Embryonic facial prominence (tissue), 1 donor: ENCODE measurements at regions not wholly inside any gene's neighbourhood (a gene's known extent, or its start where the extent isn't known, plus 50 kb on each side); places are given as distances from the start of the nearest gene placed in this dataset.
"Not testable (repeated sequence)": the region's sequence is repeated elsewhere in the genome, so short reads cannot be mapped to it uniquely, and the experiment has no call there.

Experiments
- DNase-seq: peaks from one replicate; pipeline ENCODE4 v3.0.0-alpha.2; 2016; ENCODE audit errors: extremely low spot score

GRCh38 chr10:28186887-28187578 lies 115.8 kb downstream of the MPP7 start:
- DNase-seq, result no peak

GRCh38 chr10:28186461-28186860 lies 116.4 kb downstream of the MPP7 start:
- DNase-seq, result no peak

- DNase-seq, result no peak
Measured at GRCh38 chr10:28184810-28185209, 118.1 kb downstream of the MPP7 start.

- DNase-seq, result no peak
Measured at GRCh38 chr10:28181478-28182096, 121.3 kb downstream of the MPP7 start.

GRCh38 chr10:28180654-28181053 lies 122.2 kb downstream of the MPP7 start:
- DNase-seq, result no peak

GRCh38 chr10:28179743-28180099 lies 123.1 kb downstream of the MPP7 start:
- no peak for DNase-seq

GRCh38 chr10:28179006-28179742 lies 123.7 kb downstream of the MPP7 start:
- DNase-seq, result no peak

GRCh38 chr10:28177944-28178637 lies 124.8 kb downstream of the MPP7 start:
- no peak for DNase-seq

- not testable (repeated sequence) for DNase-seq
Measured at GRCh38 chr10:28176498-28176897, 126.4 kb downstream of the MPP7 start.

- DNase-seq, result no peak
Measured at GRCh38 chr10:28172223-28172610, 130.6 kb downstream of the MPP7 start.

GRCh38 chr10:28171468-28172222 lies 131.2 kb downstream of the MPP7 start:
- DNase-seq, result no peak

- no peak for DNase-seq
Measured at GRCh38 chr10:28169525-28169924, 133.3 kb downstream of the MPP7 start.

GRCh38 chr10:28160866-28161405 lies 141.9 kb downstream of the MPP7 start:
- no peak for DNase-seq

- no peak for DNase-seq
Measured at GRCh38 chr10:28157379-28157778, 145.5 kb downstream of the MPP7 start.

GRCh38 chr10:28155726-28156125 lies 147.1 kb downstream of the MPP7 start:
- DNase-seq, result no peak

GRCh38 chr10:28151636-28152035 lies 151.2 kb downstream of the MPP7 start:
- no peak for DNase-seq

- DNase-seq, result no peak
Measured at GRCh38 chr10:28149746-28150145, 150.9 kb upstream of the ODAD2 start.

- no peak for DNase-seq
Measured at GRCh38 chr10:28147706-28148105, 148.8 kb upstream of the ODAD2 start.

- no peak for DNase-seq
Measured at GRCh38 chr10:28139138-28139537, 140.3 kb upstream of the ODAD2 start.

- no peak for DNase-seq
Measured at GRCh38 chr10:28137907-28138880, 139.3 kb upstream of the ODAD2 start.
